ENCODE measurements at regions not wholly inside any gene's neighbourhood (a gene's known extent, or its start where the extent isn't known, plus 50 kb on each side); places are given as distances from the start of the nearest gene placed in this dataset.

GRCh38 chrX:16403808-16404207, 236.5 kb downstream of the MAGEB17 start:
- CTCF ChIA-PET, result no interaction called here
- H3K27me3 ChIP-seq (ENCODE audit: control insufficient read depth, insufficient read depth, low read length), result no peaks in the 10 kb centered on the region
- POLR2A ChIA-PET, result no interaction called here
- TF ChIP-seq CTCF (IDR thresholded peaks at IDR 0.05; ENCODE audit: low read depth, low read length), result no peak
- no peaks in the 10 kb centered on the region for H3K9me3 ChIP-seq (ENCODE audit: control insufficient read depth, insufficient read depth, low read length)
- H3K27ac ChIP-seq (ENCODE audit: low read depth, low read length), result no peak overlapping the region
- DNase-seq (ENCODE audit: low read depth, low spot score), result no peak
- no peak overlapping the region for H3K4me3 ChIP-seq (ENCODE audit: low read depth, low read length)

- TF ChIP-seq CTCF (IDR thresholded peaks at IDR 0.05; ENCODE audit: low read depth, low read length), result no peak
- H3K9me3 ChIP-seq (ENCODE audit: control insufficient read depth, insufficient read depth, low read length), result no peaks in the 10 kb centered on the region
- no peak overlapping the region for H3K27ac ChIP-seq (ENCODE audit: low read depth, low read length)
- CTCF ChIA-PET, result interaction anchor here (1.0 to 2.0 kb wide), 3 partner anchors 20 to 294 kb away, joined by 3 to 14 read pairs (median 3); no protein-coding TSS in a partner anchor
- no peak for DNase-seq (ENCODE audit: low read depth, low spot score)
- no peaks in the 10 kb centered on the region for H3K27me3 ChIP-seq (ENCODE audit: control insufficient read depth, insufficient read depth, low read length)
- H3K4me3 ChIP-seq (ENCODE audit: low read depth, low read length), result no peak overlapping the region
- POLR2A ChIA-PET, result no interaction called here
Measured at GRCh38 chrX:16416588-16416987, 233.4 kb upstream of the S100G start.

GRCh38 chrX:16418650-16419049, 231.3 kb upstream of the S100G start:
- DNase-seq (ENCODE audit: low read depth, low spot score), result no peak
- CTCF ChIA-PET, result no interaction called here
- POLR2A ChIA-PET, result no interaction called here

GRCh38 chrX:16427668-16428067, 222.3 kb upstream of the S100G start:
- no peaks in the 10 kb centered on the region for H3K27me3 ChIP-seq (ENCODE audit: control insufficient read depth, insufficient read depth, low read length)
- POLR2A ChIA-PET, result no interaction called here
- H3K9me3 ChIP-seq (ENCODE audit: control insufficient read depth, insufficient read depth, low read length), result no peaks in the 10 kb centered on the region
- no peak overlapping the region for H3K27ac ChIP-seq (ENCODE audit: low read depth, low read length)
- H3K4me3 ChIP-seq (ENCODE audit: low read depth, low read length), result no peak overlapping the region
- TF ChIP-seq CTCF (IDR thresholded peaks at IDR 0.05; ENCODE audit: low read depth, low read length), result no peak
- CTCF ChIA-PET, result interaction anchor here (0.6 to 4.4 kb wide), 4 partner anchors 8 to 270 kb away, joined by 4 to 25 read pairs (median 4); no protein-coding TSS in a partner anchor
- no peak for DNase-seq (ENCODE audit: low read depth, low spot score)

More at GRCh38 chrX:16418650-16419049, 231.3 kb upstream of the S100G start:
- no peaks in the 10 kb centered on the region for H3K9me3 ChIP-seq (ENCODE audit: control insufficient read depth, insufficient read depth, low read length)
- no peak for TF ChIP-seq CTCF (IDR thresholded peaks at IDR 0.05; ENCODE audit: low read depth, low read length)
- H3K27me3 ChIP-seq (ENCODE audit: control insufficient read depth, insufficient read depth, low read length), result no peaks in the 10 kb centered on the region
- H3K4me3 ChIP-seq (ENCODE audit: low read depth, low read length), result no peak overlapping the region
- no peak overlapping the region for H3K27ac ChIP-seq (ENCODE audit: low read depth, low read length)

- no peak overlapping the region for H3K27ac ChIP-seq (ENCODE audit: low read depth, low read length)
- DNase-seq (ENCODE audit: low read depth, low spot score), result no peak
- H3K4me3 ChIP-seq (ENCODE audit: low read depth, low read length), result no peak overlapping the region
- H3K27me3 ChIP-seq (ENCODE audit: control insufficient read depth, insufficient read depth, low read length), result no peaks in the 10 kb centered on the region
- TF ChIP-seq CTCF (IDR thresholded peaks at IDR 0.05; ENCODE audit: low read depth, low read length), result no peak
- H3K9me3 ChIP-seq (ENCODE audit: control insufficient read depth, insufficient read depth, low read length), result no peaks in the 10 kb centered on the region
- ChIA-PET CTCF (interaction anchor here (4.4 kb wide), 1 partner anchor 7 kb away, joined by 25 read pairs; no protein-coding TSS in a partner anchor), POLR2A (interaction anchor here (0.6 kb wide), 1 partner anchor 233 kb away, joined by 5 read pairs; no protein-coding TSS in a partner anchor)
Measured at GRCh38 chrX:16429406-16429805, 220.6 kb upstream of the S100G start.
